Glomerular visceral epithelial cell (primary cell): ENCODE measurements at regions not wholly inside any gene's neighbourhood (a gene's known extent, or its start where the extent isn't known, plus 50 kb on each side); places are given as distances from the start of the nearest gene placed in this dataset.

Experiments used
- DNase-seq: peaks from one replicate; pipeline ENCODE4 v3.0.0-alpha.2; 2016; ENCODE audit errors: extremely low spot score

DNA sequence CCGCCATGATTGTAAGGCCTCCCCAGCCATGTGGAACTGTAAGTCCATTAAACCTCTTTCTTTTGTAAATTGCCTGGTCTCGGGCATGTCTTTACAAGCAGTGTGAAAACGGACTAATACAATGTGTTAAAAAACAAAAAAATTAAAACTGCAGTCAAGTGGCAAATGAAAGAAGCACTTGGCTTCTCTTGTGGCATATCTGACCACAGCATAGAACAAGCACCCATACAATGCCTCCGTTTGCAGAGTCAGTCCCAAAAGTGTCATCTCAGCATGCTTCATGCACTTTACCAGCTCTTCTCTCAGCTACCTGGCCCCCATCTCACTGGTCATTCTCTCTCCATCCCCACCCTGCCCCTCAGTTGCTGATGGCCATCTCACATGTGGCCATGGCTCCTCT is 51.1 kb upstream of the DAPK1 start:
- DNase-seq = no peak

GRCh38 chr9:87447547-87448432 is 49.9 kb upstream of the DAPK1 start:
- DNase-seq = no peak
